ENCODE measurements at regions not wholly inside any gene's neighbourhood (a gene's known extent, or its start where the extent isn't known, plus 50 kb on each side); places are given as distances from the start of the nearest gene placed in this dataset.
"Not testable (repeated sequence)": the region's sequence is repeated elsewhere in the genome, so short reads cannot be mapped to it uniquely, and the experiment has no call there.

- DNase-seq (ENCODE audit: low spot score) = not testable (repeated sequence)
Observed at GRCh38 chr16:29160171-29160570, 175.3 kb downstream of the LAT start.

- not testable (repeated sequence) for DNase-seq (ENCODE audit: low spot score)
Observed at GRCh38 chr16:29159603-29160002, 174.8 kb downstream of the LAT start.

- no peak for DNase-seq (ENCODE audit: low spot score)
Observed at GRCh38 chr16:29158785-29159184, 173.9 kb downstream of the LAT start.

- not testable (repeated sequence) for DNase-seq (ENCODE audit: low spot score)
Observed at GRCh38 chr16:29158031-29158784, 173.4 kb downstream of the LAT start.

GRCh38 chr16:29157051-29157923, 172.4 kb downstream of the LAT start:
- DNase-seq (ENCODE audit: low spot score) = not testable (repeated sequence)

- no peak for DNase-seq (ENCODE audit: low spot score)
Observed at GRCh38 chr16:29156511-29156910, 171.7 kb downstream of the LAT start.

- DNase-seq (ENCODE audit: low spot score) = not testable (repeated sequence)
Observed at GRCh38 chr16:29155866-29156200, 171.0 kb downstream of the LAT start.

GRCh38 chr16:29155131-29155865, 170.4 kb downstream of the LAT start:
- not testable (repeated sequence) for DNase-seq (ENCODE audit: low spot score)

- no peak for DNase-seq (ENCODE audit: low spot score)
Observed at GRCh38 chr16:29154676-29155121, 169.8 kb downstream of the LAT start.

GRCh38 chr16:29154088-29154487, 169.2 kb downstream of the LAT start:
- DNase-seq (ENCODE audit: low spot score) = no peak

- DNase-seq (ENCODE audit: low spot score) = not testable (repeated sequence)
Observed at GRCh38 chr16:29153307-29153706, 168.5 kb downstream of the LAT start.

- DNase-seq (ENCODE audit: low spot score) = not testable (repeated sequence)
Observed at GRCh38 chr16:29152544-29153031, 167.7 kb downstream of the LAT start.

GRCh38 chr16:29151317-29151716, 166.5 kb downstream of the LAT start:
- no peak for DNase-seq (ENCODE audit: low spot score)

- not testable (repeated sequence) for DNase-seq (ENCODE audit: low spot score)
Observed at GRCh38 chr16:29149912-29150311, 165.1 kb downstream of the LAT start.

GRCh38 chr16:29148867-29149272, 164.0 kb downstream of the LAT start:
- DNase-seq (ENCODE audit: low spot score) = no peak

- no peak for DNase-seq (ENCODE audit: low spot score)
Observed at GRCh38 chr16:29148131-29148691, 163.4 kb downstream of the LAT start.

- not testable (repeated sequence) for DNase-seq (ENCODE audit: low spot score)
Observed at GRCh38 chr16:29147710-29148109, 162.9 kb downstream of the LAT start.

GRCh38 chr16:29146808-29147643, 162.2 kb downstream of the LAT start:
- DNase-seq (ENCODE audit: low spot score) = not testable (repeated sequence)

GRCh38 chr16:29146266-29146665, 161.4 kb downstream of the LAT start:
- DNase-seq (ENCODE audit: low spot score) = no peak

- not testable (repeated sequence) for DNase-seq (ENCODE audit: low spot score)
Observed at GRCh38 chr16:29145486-29146225, 160.8 kb downstream of the LAT start.
